ENCODE measurements at regions not wholly inside any gene's neighbourhood (a gene's known extent, or its start where the extent isn't known, plus 50 kb on each side); places are given as distances from the start of the nearest gene placed in this dataset.
"Not testable (repeated sequence)": the region's sequence is repeated elsewhere in the genome, so short reads cannot be mapped to it uniquely, and the experiment has no call there.

DNA sequence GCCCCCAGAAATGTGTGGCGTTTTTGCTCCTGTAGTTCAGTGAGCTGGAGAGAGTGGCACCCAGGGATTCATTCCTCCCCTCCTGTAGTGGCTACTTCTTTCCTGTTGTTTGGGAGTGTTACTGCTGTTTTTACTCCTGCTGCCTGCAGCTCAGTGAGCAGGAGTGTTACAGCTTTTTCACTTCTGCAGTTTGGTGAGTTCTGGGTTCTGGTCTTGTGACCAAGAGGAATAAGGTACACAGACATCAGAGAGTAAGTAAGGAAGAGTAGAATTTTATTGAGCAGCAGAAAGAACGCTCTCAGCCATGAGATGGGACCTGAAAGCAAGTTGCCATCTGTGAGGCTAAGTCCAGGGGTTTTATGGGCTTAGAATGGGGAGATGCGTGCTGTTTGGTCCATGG lies 966.3 kb upstream of the CITED2 start:
- H3K36me3 ChIP-seq (replicated peaks; ENCODE audit: insufficient read depth, low read length), result no peaks in the 10 kb centered on the region
- H3K27me3 ChIP-seq (replicated peaks; ENCODE audit: insufficient read depth, low read length), result no peaks in the 10 kb centered on the region
- no peaks in the 10 kb centered on the region for H3K4me1 ChIP-seq (ENCODE audit: low read length)
- H3K4me2 ChIP-seq (ENCODE audit: low read depth, low read length), result no peak overlapping the region
- H3K9me2 ChIP-seq (replicated peaks; ENCODE audit: insufficient read depth, low read length), result no peaks in the 10 kb centered on the region
- no peaks in the 10 kb centered on the region for H4K20me1 ChIP-seq (ENCODE audit: insufficient read depth, low read length)
- H3K9ac ChIP-seq (ENCODE audit: low read length), result no peak overlapping the region
- H3F3A ChIP-seq (ENCODE audit: insufficient read depth, low read length), result no peaks in the 10 kb centered on the region
- TF ChIP-seq EZH2phosphoT487 (IDR thresholded peaks at IDR 0.05; ENCODE audit: low read length) (no peak), EZH2 (optimal IDR thresholded peaks at IDR 0.05; ENCODE audit: low read depth, low read length) (no peak)
- TF ChIP-seq, protein P1, sequence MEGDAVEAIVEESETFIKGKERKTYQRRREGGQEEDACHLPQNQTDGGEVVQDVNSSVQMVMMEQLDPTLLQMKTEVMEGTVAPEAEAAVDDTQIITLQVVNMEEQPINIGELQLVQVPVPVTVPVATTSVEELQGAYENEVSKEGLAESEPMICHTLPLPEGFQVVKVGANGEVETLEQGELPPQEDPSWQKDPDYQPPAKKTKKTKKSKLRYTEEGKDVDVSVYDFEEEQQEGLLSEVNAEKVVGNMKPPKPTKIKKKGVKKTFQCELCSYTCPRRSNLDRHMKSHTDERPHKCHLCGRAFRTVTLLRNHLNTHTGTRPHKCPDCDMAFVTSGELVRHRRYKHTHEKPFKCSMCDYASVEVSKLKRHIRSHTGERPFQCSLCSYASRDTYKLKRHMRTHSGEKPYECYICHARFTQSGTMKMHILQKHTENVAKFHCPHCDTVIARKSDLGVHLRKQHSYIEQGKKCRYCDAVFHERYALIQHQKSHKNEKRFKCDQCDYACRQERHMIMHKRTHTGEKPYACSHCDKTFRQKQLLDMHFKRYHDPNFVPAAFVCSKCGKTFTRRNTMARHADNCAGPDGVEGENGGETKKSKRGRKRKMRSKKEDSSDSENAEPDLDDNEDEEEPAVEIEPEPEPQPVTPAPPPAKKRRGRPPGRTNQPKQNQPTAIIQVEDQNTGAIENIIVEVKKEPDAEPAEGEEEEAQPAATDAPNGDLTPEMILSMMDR (IDR thresholded peaks at IDR 0.05; ENCODE audit: low read length), result no peak
- DNase-seq, result no peak
- H3K27ac ChIP-seq (ENCODE audit: low read length), result no peak overlapping the region
- no peaks in the 10 kb centered on the region for H3K9me3 ChIP-seq (replicated peaks; ENCODE audit: insufficient read depth, low read length)
- no peaks in the 10 kb centered on the region for H3K79me2 ChIP-seq (ENCODE audit: low read length)
- H3K4me3 ChIP-seq (ENCODE audit: low read length), result no peak overlapping the region
- H2AFZ ChIP-seq (ENCODE audit: low read length), result no peak overlapping the region

GRCh38 chr6:140339084-140339483 lies 964.6 kb upstream of the CITED2 start:
- H4K20me1 ChIP-seq (ENCODE audit: insufficient read depth, low read length); H3K9ac ChIP-seq (ENCODE audit: low read length); DNase-seq; H3K36me3 ChIP-seq (replicated peaks; ENCODE audit: insufficient read depth, low read length); H3K9me2 ChIP-seq (replicated peaks; ENCODE audit: insufficient read depth, low read length); H3K4me3 ChIP-seq (ENCODE audit: low read length); H3K9me3 ChIP-seq (replicated peaks; ENCODE audit: insufficient read depth, low read length); H3K4me1 ChIP-seq (ENCODE audit: low read length); H3K79me2 ChIP-seq (ENCODE audit: low read length); H3K27ac ChIP-seq (ENCODE audit: low read length); H3K4me2 ChIP-seq (ENCODE audit: low read depth, low read length); H2AFZ ChIP-seq (ENCODE audit: low read length); H3K27me3 ChIP-seq (replicated peaks; ENCODE audit: insufficient read depth, low read length); H3F3A ChIP-seq (ENCODE audit: insufficient read depth, low read length): not testable (repeated sequence)

- H3K4me3 ChIP-seq (ENCODE audit: low read length), result no peak overlapping the region
- H3K27ac ChIP-seq (ENCODE audit: low read length), result no peak overlapping the region
- H3K9ac ChIP-seq (ENCODE audit: low read length), result no peak overlapping the region
- no peaks in the 10 kb centered on the region for H3K79me2 ChIP-seq (ENCODE audit: low read length)
- H3K27me3 ChIP-seq (replicated peaks; ENCODE audit: insufficient read depth, low read length), result no peaks in the 10 kb centered on the region
- TF ChIP-seq, protein P1 (IDR thresholded peaks at IDR 0.05; ENCODE audit: low read length), result no peak
- no peak for TF ChIP-seq EZH2 (optimal IDR thresholded peaks at IDR 0.05; ENCODE audit: low read depth, low read length)
- no peak for TF ChIP-seq EZH2phosphoT487 (IDR thresholded peaks at IDR 0.05; ENCODE audit: low read length)
- no peak overlapping the region for H3K4me2 ChIP-seq (ENCODE audit: low read depth, low read length)
- H3K36me3 ChIP-seq (replicated peaks; ENCODE audit: insufficient read depth, low read length), result no peaks in the 10 kb centered on the region
- no peaks in the 10 kb centered on the region for H3K4me1 ChIP-seq (ENCODE audit: low read length)
- H3K9me2 ChIP-seq (replicated peaks; ENCODE audit: insufficient read depth, low read length), result no peaks in the 10 kb centered on the region
- no peak overlapping the region for H2AFZ ChIP-seq (ENCODE audit: low read length)
- DNase-seq, result no peak
- H3F3A ChIP-seq (ENCODE audit: insufficient read depth, low read length), result no peaks in the 10 kb centered on the region
- no peaks in the 10 kb centered on the region for H3K9me3 ChIP-seq (replicated peaks; ENCODE audit: insufficient read depth, low read length)
- no peaks in the 10 kb centered on the region for H4K20me1 ChIP-seq (ENCODE audit: insufficient read depth, low read length)
Observed at GRCh38 chr6:140321891-140322290, 947.4 kb upstream of the CITED2 start.

DNA sequence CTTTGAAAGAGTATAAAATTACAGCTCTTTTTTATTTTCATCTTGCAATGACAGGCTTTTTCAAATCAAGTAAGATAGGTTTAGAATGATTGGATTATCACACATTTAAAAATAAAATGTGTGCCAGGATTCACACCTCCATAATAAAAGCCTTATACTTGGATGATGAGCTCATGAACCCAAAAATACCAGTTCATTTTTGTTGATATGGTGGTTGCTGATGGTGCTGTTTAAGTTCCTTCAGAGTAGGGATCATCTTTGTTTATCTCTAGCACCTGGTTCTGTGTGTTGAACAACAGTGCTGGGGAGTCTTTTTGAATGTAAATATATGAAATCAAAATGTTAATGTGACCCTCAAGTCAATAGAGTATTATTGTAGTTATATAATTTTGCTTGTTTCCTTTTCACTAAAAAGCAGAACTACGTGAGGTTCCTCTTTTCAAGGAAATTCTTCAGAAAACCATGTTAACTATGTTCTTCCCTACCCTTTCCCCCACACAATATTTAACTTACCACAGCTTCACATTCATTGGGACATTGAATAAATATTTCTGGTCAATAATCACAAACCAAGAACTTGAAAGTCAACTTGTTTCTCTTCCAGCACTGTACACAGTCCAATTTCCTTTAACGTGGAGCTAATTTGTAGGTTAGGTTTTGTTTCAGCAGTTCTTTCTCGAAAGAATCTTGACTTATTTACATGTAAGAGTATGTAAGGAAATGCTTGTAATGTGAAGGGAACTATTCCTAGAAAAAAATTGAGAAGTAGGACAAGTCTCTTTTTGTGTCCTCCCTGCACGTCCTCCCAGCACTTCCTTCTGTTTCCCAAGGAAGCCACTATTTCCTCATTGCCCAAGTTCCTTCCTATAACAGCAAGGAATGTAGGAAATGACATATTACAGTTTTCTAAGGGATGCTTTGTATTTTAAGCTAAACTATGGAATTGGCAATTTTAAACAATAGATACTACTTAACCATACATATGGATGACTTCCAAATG lies 945.9 kb upstream of the CITED2 start:
- H3K9me3 ChIP-seq (replicated peaks; ENCODE audit: insufficient read depth, low read length), result no peaks in the 10 kb centered on the region
- no peak overlapping the region for H2AFZ ChIP-seq (ENCODE audit: low read length)
- H3K27ac ChIP-seq (ENCODE audit: low read length), result no peak overlapping the region
- TF ChIP-seq, protein P1 (IDR thresholded peaks at IDR 0.05; ENCODE audit: low read length), result no peak
- no peak for TF ChIP-seq EZH2phosphoT487 (IDR thresholded peaks at IDR 0.05; ENCODE audit: low read length)
- TF ChIP-seq EZH2 (optimal IDR thresholded peaks at IDR 0.05; ENCODE audit: low read depth, low read length), result no peak
- H4K20me1 ChIP-seq (ENCODE audit: insufficient read depth, low read length), result no peaks in the 10 kb centered on the region
- peak overlapping the region; percentile 8; the same call in 1 of the 2 replicates for H3K4me2 ChIP-seq (ENCODE audit: low read depth, low read length)
- H3F3A ChIP-seq (ENCODE audit: insufficient read depth, low read length), result no peaks in the 10 kb centered on the region
- no peaks in the 10 kb centered on the region for H3K9me2 ChIP-seq (replicated peaks; ENCODE audit: insufficient read depth, low read length)
- H3K9ac ChIP-seq (ENCODE audit: low read length), result no peak overlapping the region
- H3K4me1 ChIP-seq (ENCODE audit: low read length), result no peaks in the 10 kb centered on the region
- H3K27me3 ChIP-seq (replicated peaks; ENCODE audit: insufficient read depth, low read length), result no peaks in the 10 kb centered on the region
- no peak overlapping the region for H3K4me3 ChIP-seq (ENCODE audit: low read length)
- H3K79me2 ChIP-seq (ENCODE audit: low read length), result no peaks in the 10 kb centered on the region
- DNase-seq, result no peak
- H3K36me3 ChIP-seq (replicated peaks; ENCODE audit: insufficient read depth, low read length), result no peaks in the 10 kb centered on the region
